ENCODE measurements at regions not wholly inside any gene's neighbourhood (a gene's known extent, or its start where the extent isn't known, plus 50 kb on each side); places are given as distances from the start of the nearest gene placed in this dataset.

GRCh38 chr1:25100151-25100833 is 132.0 kb downstream of the SYF2 start:
- H3K27ac ChIP-seq (ENCODE audit: low read depth, low read length), result no peak overlapping the region

DNA sequence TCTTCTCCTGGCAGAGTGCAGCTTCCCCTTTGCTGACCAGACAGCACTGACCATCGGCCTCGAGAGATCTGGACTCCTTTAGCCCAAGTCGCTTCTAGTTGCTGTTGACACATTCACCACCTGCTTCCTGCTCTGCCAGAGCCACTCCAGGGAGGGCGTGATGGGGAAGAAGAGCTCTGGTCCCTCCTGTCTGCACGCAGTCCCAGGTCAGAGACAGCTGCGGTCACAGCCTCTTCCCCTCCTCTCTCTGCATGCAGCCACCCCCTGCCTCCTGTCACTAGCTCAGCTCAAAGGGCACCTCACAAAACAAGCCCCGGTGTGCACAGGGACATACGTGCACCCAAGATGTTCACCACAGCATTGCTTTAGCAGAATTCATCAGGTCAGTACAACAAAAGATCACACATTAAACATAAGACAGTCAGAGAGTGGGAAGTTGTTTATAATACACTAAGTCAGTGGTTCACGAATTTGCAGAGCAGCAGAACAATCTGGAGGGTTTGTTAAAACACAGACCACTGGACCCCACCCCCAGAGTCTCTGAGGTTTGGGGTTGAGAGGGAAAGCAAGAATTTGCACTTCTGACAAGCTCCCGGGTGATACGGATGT is 132.9 kb downstream of the SYF2 start:
- Histone ChIP-seq H3K9me3 (ENCODE audit: low read length) (no peaks in the 10 kb centered on the region), H3K9ac (ENCODE audit: low read length) (no peak overlapping the region), H3K36me3 (ENCODE audit: insufficient read depth, low read length) (no peaks in the 10 kb centered on the region), H3K4me1 (ENCODE audit: insufficient read depth, low read length) (no peaks in the 10 kb centered on the region), H3K27ac (ENCODE audit: low read depth, low read length) (no peak overlapping the region), H3K27me3 (ENCODE audit: control insufficient read depth in 1 of 2, insufficient read depth in 2 of 2, low read length in 2 of 2) (peaks cover 0 to 4% of the 10 kb centered on the region in 2 donors), H3K4me3 (ENCODE audit: low read depth in 1 of 2, low read length in 2 of 2) (no peak overlapping the region)

More at GRCh38 chr1:25100151-25100833, 132.0 kb downstream of the SYF2 start:
- Histone ChIP-seq H3K9me3 (ENCODE audit: low read length) (no peaks in the 10 kb centered on the region), H3K4me3 (ENCODE audit: low read depth in 1 of 2, low read length in 2 of 2) (no peak overlapping the region), H3K36me3 (ENCODE audit: insufficient read depth, low read length) (no peaks in the 10 kb centered on the region), H3K27me3 (ENCODE audit: control insufficient read depth in 1 of 2, insufficient read depth in 2 of 2, low read length in 2 of 2) (peaks cover 0 to 4% of the 10 kb centered on the region in 2 donors), H3K4me1 (ENCODE audit: insufficient read depth, low read length) (no peaks in the 10 kb centered on the region), H3K9ac (ENCODE audit: low read length) (no peak overlapping the region)

DNA sequence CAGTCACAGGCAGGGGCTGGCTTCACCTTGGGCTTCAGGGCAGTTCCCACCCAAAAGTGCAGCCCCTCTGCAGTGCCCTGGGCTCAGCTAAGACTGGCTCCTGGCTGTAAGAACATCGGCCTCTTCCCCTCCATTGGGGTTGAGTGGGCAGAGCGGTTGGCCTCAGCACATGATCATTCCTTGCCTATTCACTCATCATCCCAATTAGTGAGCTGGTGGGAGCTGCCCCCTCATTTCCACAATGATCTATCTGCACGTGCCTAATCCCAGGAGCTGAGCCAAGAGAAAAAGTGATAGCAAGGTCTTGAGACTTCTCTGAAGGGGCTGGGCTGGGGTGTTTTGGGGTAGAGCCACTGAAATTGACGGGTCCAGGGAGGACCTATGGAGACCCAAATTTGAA is 133.6 kb downstream of the SYF2 start:
- no peaks in the 10 kb centered on the region for H3K36me3 ChIP-seq (ENCODE audit: insufficient read depth, low read length)
- peaks cover 0 to 4% of the 10 kb centered on the region in 2 donors for H3K27me3 ChIP-seq (ENCODE audit: control insufficient read depth in 1 of 2, insufficient read depth in 2 of 2, low read length in 2 of 2)
- no peaks in the 10 kb centered on the region for H3K9me3 ChIP-seq (ENCODE audit: low read length)
- H3K9ac ChIP-seq (ENCODE audit: low read length), result no peak overlapping the region
- H3K4me3 ChIP-seq (ENCODE audit: low read depth in 1 of 2, low read length in 2 of 2), result no peak overlapping the region
- no peak overlapping the region for H3K27ac ChIP-seq (ENCODE audit: low read depth, low read length)
- no peaks in the 10 kb centered on the region for H3K4me1 ChIP-seq (ENCODE audit: insufficient read depth, low read length)

DNA sequence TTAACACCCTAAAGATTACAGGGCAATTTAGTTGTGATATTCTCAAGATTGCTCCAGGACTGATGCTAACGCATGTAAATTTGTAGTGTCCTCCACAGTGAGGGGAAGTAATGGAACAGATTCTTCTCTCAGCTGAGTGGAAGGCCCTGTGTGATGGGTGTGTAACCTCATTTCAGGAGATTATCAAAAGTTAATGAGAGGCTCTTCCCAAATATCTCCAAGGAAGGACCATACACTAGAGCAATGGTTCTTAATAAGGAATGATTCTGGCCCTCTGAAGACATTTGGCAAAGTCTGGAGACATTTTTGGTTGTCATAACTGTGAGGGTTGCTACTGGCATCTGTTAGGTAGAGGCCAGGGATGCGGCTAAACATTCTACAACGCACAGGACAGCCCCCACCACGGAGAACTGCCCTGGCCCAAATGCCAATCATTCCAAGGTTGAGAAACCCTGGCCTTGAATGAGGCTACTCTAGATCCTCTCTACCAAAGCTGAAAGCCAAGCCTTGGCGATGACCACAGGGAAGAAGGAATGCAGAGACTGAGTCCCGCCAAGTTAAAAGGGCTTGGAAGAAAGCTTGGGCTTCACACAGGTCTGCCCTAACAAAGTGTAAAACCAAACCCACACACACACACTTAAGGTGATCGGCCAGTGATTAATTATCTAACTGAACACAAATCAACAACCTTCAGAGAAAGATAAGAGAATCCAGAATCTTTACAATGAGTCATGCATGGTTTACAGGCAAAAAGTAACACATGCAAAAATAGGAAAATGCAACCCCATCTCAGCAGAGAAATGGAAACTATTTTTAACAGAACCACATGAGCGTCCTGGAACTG is 135.8 kb downstream of the SYF2 start:
- no peaks in the 10 kb centered on the region for H3K9me3 ChIP-seq (ENCODE audit: low read length)
- no peaks in the 10 kb centered on the region for H3K4me1 ChIP-seq (ENCODE audit: insufficient read depth, low read length)
- no peaks in the 10 kb centered on the region for H3K36me3 ChIP-seq (ENCODE audit: insufficient read depth, low read length)
- no peak overlapping the region for H3K4me3 ChIP-seq (ENCODE audit: low read depth in 1 of 2, low read length in 2 of 2)
- no peak overlapping the region for H3K27ac ChIP-seq (ENCODE audit: low read depth, low read length)
- H3K9ac ChIP-seq (ENCODE audit: low read length), result no peak overlapping the region
- peaks cover 0 to 4% of the 10 kb centered on the region in 2 donors for H3K27me3 ChIP-seq (ENCODE audit: control insufficient read depth in 1 of 2, insufficient read depth in 2 of 2, low read length in 2 of 2)

- Histone ChIP-seq H3K27ac (ENCODE audit: low read depth, low read length) (no peak overlapping the region), H3K4me1 (ENCODE audit: insufficient read depth, low read length) (no peaks in the 10 kb centered on the region), H3K9me3 (ENCODE audit: low read length) (no peaks in the 10 kb centered on the region), H3K36me3 (ENCODE audit: insufficient read depth, low read length) (no peaks in the 10 kb centered on the region), H3K9ac (ENCODE audit: low read length) (no peak overlapping the region), H3K27me3 (ENCODE audit: control insufficient read depth in 1 of 2, insufficient read depth in 2 of 2, low read length in 2 of 2) (peaks cover 0 to 2% of the 10 kb centered on the region in 2 donors), H3K4me3 (ENCODE audit: low read depth in 1 of 2, low read length in 2 of 2) (no peak overlapping the region)
Observed at GRCh38 chr1:25095635-25096200, 136.6 kb downstream of the SYF2 start.

DNA sequence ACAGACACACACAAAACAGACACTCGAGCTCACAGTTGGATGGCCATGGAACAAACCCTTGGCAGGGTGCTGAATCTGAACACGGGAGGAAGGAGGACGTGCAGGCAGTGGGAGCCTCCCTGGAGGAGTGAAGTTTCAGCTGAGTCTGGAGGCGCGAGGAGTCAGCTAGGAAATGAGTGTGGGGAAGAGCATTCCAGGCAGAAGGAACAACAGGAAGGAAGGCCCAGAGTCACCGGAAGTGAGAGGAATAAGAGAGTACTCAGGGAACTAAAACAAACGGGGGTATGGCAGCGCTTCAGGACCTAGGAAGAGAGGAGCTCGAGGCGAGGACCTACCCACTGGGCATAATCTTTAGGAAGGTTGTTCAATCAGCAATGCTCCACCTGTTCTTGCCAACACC is 137.3 kb downstream of the SYF2 start:
- no peaks in the 10 kb centered on the region for H3K27me3 ChIP-seq (ENCODE audit: control insufficient read depth in 1 of 2, insufficient read depth in 2 of 2, low read length in 2 of 2)
- no peak overlapping the region for H3K27ac ChIP-seq (ENCODE audit: low read depth, low read length)
- no peaks in the 10 kb centered on the region for H3K4me1 ChIP-seq (ENCODE audit: insufficient read depth, low read length)
- no peaks in the 10 kb centered on the region for H3K9me3 ChIP-seq (ENCODE audit: low read length)
- H3K4me3 ChIP-seq (ENCODE audit: low read depth in 1 of 2, low read length in 2 of 2), result no peak overlapping the region
- no peak overlapping the region for H3K9ac ChIP-seq (ENCODE audit: low read length)
- H3K36me3 ChIP-seq (ENCODE audit: insufficient read depth, low read length), result no peaks in the 10 kb centered on the region

DNA sequence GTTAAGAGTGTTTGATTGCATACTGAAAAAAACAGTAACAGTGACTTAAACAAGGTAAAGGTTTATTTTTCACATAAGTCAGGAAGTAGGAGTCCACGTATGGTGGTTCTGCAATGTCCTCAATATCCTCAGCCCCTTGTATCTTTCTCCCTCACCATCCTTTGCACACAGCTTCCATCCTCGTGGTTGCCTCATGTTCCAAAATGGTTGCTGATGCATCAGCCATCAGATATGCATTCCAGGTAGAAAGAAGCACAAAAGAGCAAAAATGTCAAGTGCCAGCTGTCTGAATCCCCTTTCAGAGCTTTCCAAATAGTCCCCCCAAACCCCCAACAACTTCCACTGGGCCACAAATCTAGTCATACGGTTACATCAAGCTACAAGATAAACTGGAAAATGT is 138.1 kb downstream of the SYF2 start:
- no peaks in the 10 kb centered on the region for H3K4me1 ChIP-seq (ENCODE audit: insufficient read depth, low read length)
- H3K27ac ChIP-seq (ENCODE audit: low read depth, low read length), result no peak overlapping the region
- no peak overlapping the region for H3K4me3 ChIP-seq (ENCODE audit: low read depth in 1 of 2, low read length in 2 of 2)
- H3K36me3 ChIP-seq (ENCODE audit: insufficient read depth, low read length), result no peaks in the 10 kb centered on the region
- H3K9me3 ChIP-seq (ENCODE audit: low read length), result no peaks in the 10 kb centered on the region
- no peaks in the 10 kb centered on the region for H3K27me3 ChIP-seq (ENCODE audit: control insufficient read depth in 1 of 2, insufficient read depth in 2 of 2, low read length in 2 of 2)
- H3K9ac ChIP-seq (ENCODE audit: low read length), result no peak overlapping the region

- Histone ChIP-seq H3K27me3 (ENCODE audit: control insufficient read depth in 1 of 2, insufficient read depth in 2 of 2, low read length in 2 of 2) (peaks cover 0 to 4% of the 10 kb centered on the region in 2 donors), H3K27ac (ENCODE audit: low read depth, low read length) (no peak overlapping the region), H3K9me3 (ENCODE audit: low read length) (no peaks in the 10 kb centered on the region), H3K36me3 (ENCODE audit: insufficient read depth, low read length) (no peaks in the 10 kb centered on the region), H3K9ac (ENCODE audit: low read length) (no peak overlapping the region), H3K4me1 (ENCODE audit: insufficient read depth, low read length) (no peaks in the 10 kb centered on the region), H3K4me3 (ENCODE audit: low read depth in 1 of 2, low read length in 2 of 2) (no peak overlapping the region)
Observed at GRCh38 chr1:25091658-25092057, 140.6 kb downstream of the SYF2 start.

GRCh38 chr1:25090707-25091422 is 141.4 kb downstream of the SYF2 start:
- Histone ChIP-seq H3K36me3 (ENCODE audit: insufficient read depth, low read length) (no peaks in the 10 kb centered on the region), H3K4me3 (ENCODE audit: low read depth in 1 of 2, low read length in 2 of 2) (no peak overlapping the region), H3K4me1 (ENCODE audit: insufficient read depth, low read length) (no peaks in the 10 kb centered on the region), H3K9ac (ENCODE audit: low read length) (no peak overlapping the region), H3K9me3 (ENCODE audit: low read length) (no peaks in the 10 kb centered on the region), H3K27ac (ENCODE audit: low read depth, low read length) (no peak overlapping the region), H3K27me3 (ENCODE audit: control insufficient read depth in 1 of 2, insufficient read depth in 2 of 2, low read length in 2 of 2) (peaks cover 0 to 4% of the 10 kb centered on the region in 2 donors)

- Histone ChIP-seq H3K4me3 (ENCODE audit: low read depth in 1 of 2, low read length in 2 of 2) (no peak overlapping the region), H3K36me3 (ENCODE audit: insufficient read depth, low read length) (no peaks in the 10 kb centered on the region), H3K27ac (ENCODE audit: low read depth, low read length) (no peak overlapping the region), H3K9me3 (ENCODE audit: low read length) (no peaks in the 10 kb centered on the region), H3K27me3 (ENCODE audit: control insufficient read depth in 1 of 2, insufficient read depth in 2 of 2, low read length in 2 of 2) (peaks cover 0 to 4% of the 10 kb centered on the region in 2 donors), H3K4me1 (ENCODE audit: insufficient read depth, low read length) (no peaks in the 10 kb centered on the region), H3K9ac (ENCODE audit: low read length) (no peak overlapping the region)
Observed at GRCh38 chr1:25089772-25090171, 142.5 kb downstream of the SYF2 start.

- Histone ChIP-seq H3K9ac (ENCODE audit: low read length) (no peak overlapping the region), H3K27ac (ENCODE audit: low read depth, low read length) (no peak overlapping the region), H3K4me3 (ENCODE audit: low read depth in 1 of 2, low read length in 2 of 2) (no peak overlapping the region), H3K27me3 (ENCODE audit: control insufficient read depth in 1 of 2, insufficient read depth in 2 of 2, low read length in 2 of 2) (peaks cover 0 to 4% of the 10 kb centered on the region in 2 donors), H3K9me3 (ENCODE audit: low read length) (no peaks in the 10 kb centered on the region), H3K4me1 (ENCODE audit: insufficient read depth, low read length) (no peaks in the 10 kb centered on the region), H3K36me3 (ENCODE audit: insufficient read depth, low read length) (no peaks in the 10 kb centered on the region)
Observed at GRCh38 chr1:25088946-25089345, 143.4 kb downstream of the SYF2 start.
